SH-SY5Y (cell line): ENCODE measurements at regions not wholly inside any gene's neighbourhood (a gene's known extent, or its start where the extent isn't known, plus 50 kb on each side); places are given as distances from the start of the nearest gene placed in this dataset.

ENCODE experiments used
- GATA2 ChIP-seq: IDR thresholded peaks from 2 replicates; pipeline ENCODE4 v1.6.1; 2011; ENCODE audit warnings: mild to moderate bottlenecking, low read depth, low read length
- GATA3 ChIP-seq: IDR thresholded peaks from 2 replicates; pipeline ENCODE4 v1.6.1; 2011; ENCODE audit warnings: low read depth, mild to moderate bottlenecking, low read length, moderate library complexity

- TF ChIP-seq GATA3 (no peak), GATA2 (no peak)
Measured at GRCh38 chr1:96587222-96587621, 134.4 kb upstream of the PTBP2 start.
